ENCODE measurements at regions not wholly inside any gene's neighbourhood (a gene's known extent, or its start where the extent isn't known, plus 50 kb on each side); places are given as distances from the start of the nearest gene placed in this dataset.

DNA sequence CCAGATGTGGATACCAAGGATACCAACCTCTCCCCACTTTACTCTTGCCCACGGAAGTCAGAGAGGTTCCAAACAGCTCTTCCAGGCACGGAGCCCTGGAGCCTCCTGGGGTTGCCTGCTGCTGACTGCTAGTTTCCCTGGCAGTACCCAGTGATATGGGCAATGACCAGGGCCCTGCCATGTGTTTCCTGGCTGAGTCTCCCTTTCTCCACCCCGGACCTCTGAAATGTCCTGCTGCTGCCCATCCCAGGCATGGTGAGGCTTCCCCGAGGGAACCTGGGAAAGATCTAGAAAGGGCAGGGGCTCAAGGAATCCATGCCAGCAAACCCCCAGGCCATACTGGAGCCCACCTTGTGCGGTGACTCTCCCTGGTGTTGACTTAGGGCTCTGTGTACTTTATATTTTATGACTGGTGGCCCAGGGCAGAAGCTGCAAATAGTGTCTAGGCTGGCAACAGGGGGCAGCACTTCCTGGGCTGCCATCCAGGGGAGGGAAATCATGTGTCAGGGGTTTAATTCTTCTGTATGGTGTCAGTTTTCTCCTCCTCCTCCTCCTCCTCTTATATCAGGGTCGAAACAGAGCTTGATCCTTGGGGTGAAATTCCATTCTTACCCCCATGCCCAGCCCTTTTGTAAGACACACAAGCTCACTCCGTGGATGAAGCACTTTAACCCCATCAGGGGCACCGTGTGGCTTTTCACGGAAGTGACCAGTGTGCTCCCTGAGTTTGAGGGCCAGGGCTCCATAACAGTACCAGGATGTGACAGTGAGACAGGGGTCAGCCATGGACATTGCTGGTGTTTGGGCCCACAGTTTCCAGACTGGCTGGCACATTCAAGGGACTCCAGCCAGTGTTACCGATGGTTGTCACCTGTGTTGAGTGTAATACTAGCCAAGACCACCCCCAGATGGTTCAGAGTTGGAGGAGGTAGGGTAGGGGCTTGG, 62.4 kb upstream of the GDF10 start:
- no peak overlapping the region for H3K4me3 ChIP-seq (ENCODE audit: low read length in 2 of 2)

DNA sequence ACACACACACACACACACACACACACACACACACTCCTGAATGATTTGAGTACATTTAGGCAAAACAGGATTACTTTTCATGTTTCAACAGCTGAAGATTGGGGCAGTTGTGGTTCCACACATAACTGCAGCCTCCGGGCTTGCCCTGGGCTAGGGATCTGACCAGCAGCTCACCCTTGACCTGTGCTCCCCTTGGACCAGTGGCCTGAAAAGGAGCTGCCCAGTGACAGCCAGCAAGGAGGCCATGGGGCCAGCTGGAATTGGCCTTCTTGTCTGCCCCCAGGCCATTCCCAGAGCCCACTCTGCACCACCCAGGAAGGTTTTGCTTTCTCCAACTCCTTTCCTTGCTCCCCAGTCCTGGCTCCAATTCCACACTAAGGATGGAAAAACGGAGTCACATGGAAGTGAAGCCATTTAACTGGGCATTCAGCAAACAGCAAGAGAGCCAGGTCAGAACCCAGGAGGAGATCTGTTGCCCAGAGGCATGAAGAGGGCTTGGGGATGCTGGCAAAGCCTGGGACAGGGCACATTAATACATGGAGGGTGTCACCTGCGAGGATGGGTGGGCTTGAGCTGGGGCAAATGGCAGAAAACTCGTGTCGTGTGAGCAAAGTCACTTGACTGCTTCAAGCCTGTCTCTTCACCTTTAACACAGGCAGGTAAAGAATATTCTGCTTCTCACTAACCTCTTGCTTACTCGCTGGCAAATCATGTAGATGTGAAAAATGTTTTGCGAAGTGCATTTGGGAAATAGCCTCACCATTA, 61.5 kb upstream of the GDF10 start:
- Histone ChIP-seq H3K9ac (ENCODE audit: low read depth in 1 of 2, low read length in 2 of 2) (no peak overlapping the region), H3K36me3 (ENCODE audit: control insufficient read depth in 2 of 2, insufficient read depth in 2 of 2, low read length in 2 of 2) (no peaks in the 10 kb centered on the region), H3K4me1 (ENCODE audit: control insufficient read depth in 2 of 2, insufficient read depth in 2 of 2, low read length in 2 of 2) (no peaks in the 10 kb centered on the region), H3K27me3 (ENCODE audit: control insufficient read depth in 2 of 2, insufficient read depth in 2 of 2, low read length in 2 of 2) (no peaks in the 10 kb centered on the region), H3K9me3 (ENCODE audit: control insufficient read depth in 2 of 2, low read length in 2 of 2) (no peaks in the 10 kb centered on the region), H3K4me3 (ENCODE audit: low read length in 2 of 2) (no peak overlapping the region), H3K27ac (ENCODE audit: low read depth in 2 of 2, low read length in 2 of 2) (no peak overlapping the region)

More for the DNA sequence above, 62.4 kb upstream of the GDF10 start:
- Histone ChIP-seq H3K9ac (ENCODE audit: low read depth in 1 of 2, low read length in 2 of 2) (no peak overlapping the region), H3K27me3 (ENCODE audit: control insufficient read depth in 2 of 2, insufficient read depth in 2 of 2, low read length in 2 of 2) (no peaks in the 10 kb centered on the region), H3K36me3 (ENCODE audit: control insufficient read depth in 2 of 2, insufficient read depth in 2 of 2, low read length in 2 of 2) (no peaks in the 10 kb centered on the region), H3K27ac (ENCODE audit: low read depth in 2 of 2, low read length in 2 of 2) (no peak overlapping the region), H3K4me1 (ENCODE audit: control insufficient read depth in 2 of 2, insufficient read depth in 2 of 2, low read length in 2 of 2) (no peaks in the 10 kb centered on the region), H3K9me3 (ENCODE audit: control insufficient read depth in 2 of 2, low read length in 2 of 2) (no peaks in the 10 kb centered on the region)

DNA sequence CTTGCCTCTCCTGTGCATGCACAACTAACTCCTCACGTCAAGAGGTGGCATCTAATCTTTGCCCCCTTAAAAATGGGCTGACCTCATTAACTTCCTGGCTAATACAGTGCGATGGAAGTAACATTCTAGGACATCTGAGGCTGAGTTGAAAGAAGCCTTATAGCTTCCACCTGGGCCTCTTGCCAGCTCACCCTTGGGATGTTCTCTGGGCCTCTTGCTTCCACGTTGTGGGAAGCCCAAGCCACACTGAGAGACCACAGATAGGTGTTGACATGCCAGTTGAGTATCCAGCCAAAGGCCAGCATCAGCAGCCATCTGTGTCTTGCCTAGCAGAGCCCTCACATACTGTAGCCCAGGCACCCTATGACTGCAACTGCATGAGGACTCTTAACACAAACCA, 60.8 kb upstream of the GDF10 start:
- Histone ChIP-seq H3K4me3 (ENCODE audit: low read length in 2 of 2) (no peak overlapping the region), H3K36me3 (ENCODE audit: control insufficient read depth in 2 of 2, insufficient read depth in 2 of 2, low read length in 2 of 2) (no peaks in the 10 kb centered on the region), H3K27me3 (ENCODE audit: control insufficient read depth in 2 of 2, insufficient read depth in 2 of 2, low read length in 2 of 2) (no peaks in the 10 kb centered on the region), H3K27ac (ENCODE audit: low read depth in 2 of 2, low read length in 2 of 2) (no peak overlapping the region), H3K4me1 (ENCODE audit: control insufficient read depth in 2 of 2, insufficient read depth in 2 of 2, low read length in 2 of 2) (no peaks in the 10 kb centered on the region), H3K9me3 (ENCODE audit: control insufficient read depth in 2 of 2, low read length in 2 of 2) (no peaks in the 10 kb centered on the region), H3K9ac (ENCODE audit: low read depth in 1 of 2, low read length in 2 of 2) (no peak overlapping the region)

DNA sequence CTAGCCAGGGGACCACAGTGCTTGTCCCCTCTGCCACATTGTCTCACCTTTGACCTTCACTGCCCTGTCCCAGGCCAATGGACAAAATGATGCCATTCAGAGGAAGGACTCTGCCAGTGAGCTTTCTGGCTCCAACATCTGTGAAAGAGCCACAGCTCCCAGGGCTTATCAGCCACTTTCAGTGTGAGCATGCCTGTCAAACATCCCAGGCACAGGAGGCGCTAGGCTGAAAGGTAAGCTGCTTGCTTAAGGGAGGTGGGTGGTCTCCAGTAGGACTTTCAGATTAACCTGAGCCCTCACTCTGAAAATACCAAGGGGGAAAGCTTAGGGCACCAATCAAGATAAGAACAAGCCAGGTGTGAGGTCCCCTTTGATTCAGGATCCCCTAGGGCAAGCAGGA, 59.8 kb upstream of the GDF10 start:
- Histone ChIP-seq H3K36me3 (ENCODE audit: control insufficient read depth in 2 of 2, insufficient read depth in 2 of 2, low read length in 2 of 2) (no peaks in the 10 kb centered on the region), H3K4me1 (ENCODE audit: control insufficient read depth in 2 of 2, insufficient read depth in 2 of 2, low read length in 2 of 2) (no peaks in the 10 kb centered on the region), H3K9me3 (ENCODE audit: control insufficient read depth in 2 of 2, low read length in 2 of 2) (no peaks in the 10 kb centered on the region), H3K27me3 (ENCODE audit: control insufficient read depth in 2 of 2, insufficient read depth in 2 of 2, low read length in 2 of 2) (no peaks in the 10 kb centered on the region), H3K9ac (ENCODE audit: low read depth in 1 of 2, low read length in 2 of 2) (no peak overlapping the region), H3K4me3 (ENCODE audit: low read length in 2 of 2) (no peak overlapping the region), H3K27ac (ENCODE audit: low read depth in 2 of 2, low read length in 2 of 2) (no peak overlapping the region)

DNA sequence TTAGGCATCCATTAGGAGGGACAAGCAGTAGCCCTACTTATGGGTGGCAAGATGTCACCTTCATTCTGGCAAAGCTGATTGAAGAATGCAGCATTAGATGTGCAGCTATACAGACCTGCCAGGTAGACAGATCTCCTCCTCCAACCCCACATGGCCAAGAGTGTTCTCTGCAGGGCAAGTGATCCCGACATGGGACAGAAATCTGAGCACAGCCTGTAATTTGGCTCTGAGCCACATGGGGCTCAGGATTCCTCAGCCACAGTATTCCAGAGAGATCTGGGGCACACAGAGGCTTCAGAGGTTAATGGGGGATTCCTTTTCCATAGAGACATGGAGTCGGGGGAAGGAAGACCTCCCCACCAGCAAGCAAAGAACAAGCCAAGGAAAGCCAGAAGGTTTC, 58.7 kb upstream of the GDF10 start:
- Histone ChIP-seq H3K9me3 (ENCODE audit: control insufficient read depth in 2 of 2, low read length in 2 of 2) (no peaks in the 10 kb centered on the region), H3K4me3 (ENCODE audit: low read length in 2 of 2) (no peak overlapping the region), H3K36me3 (ENCODE audit: control insufficient read depth in 2 of 2, insufficient read depth in 2 of 2, low read length in 2 of 2) (no peaks in the 10 kb centered on the region), H3K27me3 (ENCODE audit: control insufficient read depth in 2 of 2, insufficient read depth in 2 of 2, low read length in 2 of 2) (no peaks in the 10 kb centered on the region), H3K4me1 (ENCODE audit: control insufficient read depth in 2 of 2, insufficient read depth in 2 of 2, low read length in 2 of 2) (no peaks in the 10 kb centered on the region), H3K9ac (ENCODE audit: low read depth in 1 of 2, low read length in 2 of 2) (no peak overlapping the region), H3K27ac (ENCODE audit: low read depth in 2 of 2, low read length in 2 of 2) (no peak overlapping the region)

DNA sequence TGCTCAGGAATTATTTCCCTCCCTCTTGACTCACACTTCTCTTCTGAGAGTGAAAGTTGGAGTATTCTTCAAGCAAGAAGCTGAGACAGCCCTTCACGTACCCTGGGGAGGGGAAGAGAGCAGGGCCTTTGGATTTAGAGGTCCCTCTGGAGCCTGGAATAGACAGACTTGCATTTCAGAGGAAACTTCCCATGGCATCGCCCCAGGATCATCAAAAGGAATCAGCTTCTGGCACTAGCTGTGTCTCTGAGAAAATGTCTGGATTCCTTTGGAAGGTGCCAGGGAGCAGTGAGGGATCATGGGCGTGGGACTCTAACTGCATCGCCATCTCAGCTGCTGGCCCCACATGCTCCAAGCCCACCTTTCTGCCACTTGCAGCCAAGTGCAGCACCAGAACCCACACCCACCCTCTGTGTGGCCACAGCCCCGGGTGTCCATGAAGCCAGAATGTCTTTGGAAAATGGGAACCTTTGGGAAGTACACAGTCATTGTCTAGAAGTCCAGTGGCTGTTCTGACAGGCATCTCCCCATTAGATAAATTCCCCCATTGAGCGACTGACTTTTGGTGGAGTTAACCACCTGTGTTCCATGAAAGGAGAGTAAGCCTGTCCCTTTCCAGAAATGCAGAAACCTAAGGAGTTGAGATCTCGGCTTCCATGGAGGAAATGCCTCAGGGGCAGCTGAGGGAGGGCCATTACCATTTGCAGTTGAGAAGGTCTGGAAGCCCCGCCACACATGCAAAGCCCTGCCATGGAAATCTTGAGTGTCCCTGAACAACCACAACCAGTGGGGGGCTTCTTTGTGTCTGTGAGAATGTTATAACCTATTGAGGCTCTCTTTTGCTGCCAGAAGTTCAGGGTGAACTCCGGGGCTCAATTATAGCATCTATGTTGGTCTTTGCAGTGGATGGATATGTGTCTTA, 57.8 kb upstream of the GDF10 start:
- H3K4me1 ChIP-seq (ENCODE audit: control insufficient read depth in 2 of 2, insufficient read depth in 2 of 2, low read length in 2 of 2) = no peaks in the 10 kb centered on the region
- no peak overlapping the region for H3K27ac ChIP-seq (ENCODE audit: low read depth in 2 of 2, low read length in 2 of 2)
- no peak overlapping the region for H3K4me3 ChIP-seq (ENCODE audit: low read length in 2 of 2)
- no peaks in the 10 kb centered on the region for H3K9me3 ChIP-seq (ENCODE audit: control insufficient read depth in 2 of 2, low read length in 2 of 2)
- H3K36me3 ChIP-seq (ENCODE audit: control insufficient read depth in 2 of 2, insufficient read depth in 2 of 2, low read length in 2 of 2) = no peaks in the 10 kb centered on the region
- no peak overlapping the region for H3K9ac ChIP-seq (ENCODE audit: low read depth in 1 of 2, low read length in 2 of 2)
- H3K27me3 ChIP-seq (ENCODE audit: control insufficient read depth in 2 of 2, insufficient read depth in 2 of 2, low read length in 2 of 2) = no peaks in the 10 kb centered on the region

DNA sequence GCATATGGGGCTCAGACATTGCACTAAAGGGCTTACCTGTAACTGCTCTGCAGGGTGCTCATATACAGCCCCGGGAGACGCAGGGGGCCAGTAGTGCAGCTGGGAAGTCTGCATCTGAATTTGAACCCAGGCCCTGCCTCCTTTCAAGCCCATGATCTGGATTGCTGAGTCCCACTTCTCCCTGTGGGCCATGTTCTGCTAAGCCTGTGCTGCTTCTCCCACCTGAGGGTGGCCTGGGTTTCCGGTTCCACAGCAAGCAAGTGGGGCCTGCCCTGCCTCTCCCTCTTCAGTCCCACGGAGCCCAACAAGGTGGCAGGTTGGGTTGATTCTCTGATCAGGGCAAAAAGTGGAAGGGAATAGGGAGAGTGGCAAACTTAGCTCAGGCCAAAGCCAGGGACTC, 56.6 kb upstream of the GDF10 start:
- Histone ChIP-seq H3K36me3 (ENCODE audit: control insufficient read depth in 2 of 2, insufficient read depth in 2 of 2, low read length in 2 of 2) (no peaks in the 10 kb centered on the region), H3K27ac (ENCODE audit: low read depth in 2 of 2, low read length in 2 of 2) (no peak overlapping the region), H3K9me3 (ENCODE audit: control insufficient read depth in 2 of 2, low read length in 2 of 2) (no peaks in the 10 kb centered on the region), H3K4me1 (ENCODE audit: control insufficient read depth in 2 of 2, insufficient read depth in 2 of 2, low read length in 2 of 2) (no peaks in the 10 kb centered on the region), H3K27me3 (ENCODE audit: control insufficient read depth in 2 of 2, insufficient read depth in 2 of 2, low read length in 2 of 2) (no peaks in the 10 kb centered on the region), H3K9ac (ENCODE audit: low read depth in 1 of 2, low read length in 2 of 2) (no peak overlapping the region), H3K4me3 (ENCODE audit: low read length in 2 of 2) (no peak overlapping the region)

DNA sequence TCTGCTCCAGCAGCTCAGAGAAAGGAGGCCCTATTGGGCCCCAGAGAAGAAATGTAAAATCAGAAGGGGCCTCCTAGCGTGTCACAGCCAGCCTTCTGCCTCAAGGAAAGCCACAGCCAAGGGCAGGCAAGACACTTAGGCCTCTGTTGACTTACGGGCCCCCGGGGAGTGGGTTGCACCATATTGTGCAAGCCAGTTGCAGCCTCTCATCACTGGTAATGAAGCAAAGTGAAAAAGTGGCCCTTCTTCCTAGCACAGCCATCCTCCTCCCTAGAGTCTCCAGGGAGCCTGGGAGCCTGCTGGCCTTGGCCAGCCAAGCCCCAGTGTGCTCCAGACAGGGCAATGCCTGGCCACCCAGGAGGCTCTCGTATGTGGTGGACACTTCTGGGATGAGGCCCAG, 56.2 kb upstream of the GDF10 start:
- Histone ChIP-seq H3K36me3 (ENCODE audit: control insufficient read depth in 2 of 2, insufficient read depth in 2 of 2, low read length in 2 of 2) (no peaks in the 10 kb centered on the region), H3K4me3 (ENCODE audit: low read length in 2 of 2) (no peak overlapping the region), H3K27me3 (ENCODE audit: control insufficient read depth in 2 of 2, insufficient read depth in 2 of 2, low read length in 2 of 2) (no peaks in the 10 kb centered on the region), H3K9me3 (ENCODE audit: control insufficient read depth in 2 of 2, low read length in 2 of 2) (no peaks in the 10 kb centered on the region), H3K27ac (ENCODE audit: low read depth in 2 of 2, low read length in 2 of 2) (no peak overlapping the region), H3K9ac (ENCODE audit: low read depth in 1 of 2, low read length in 2 of 2) (no peak overlapping the region), H3K4me1 (ENCODE audit: control insufficient read depth in 2 of 2, insufficient read depth in 2 of 2, low read length in 2 of 2) (no peaks in the 10 kb centered on the region)

DNA sequence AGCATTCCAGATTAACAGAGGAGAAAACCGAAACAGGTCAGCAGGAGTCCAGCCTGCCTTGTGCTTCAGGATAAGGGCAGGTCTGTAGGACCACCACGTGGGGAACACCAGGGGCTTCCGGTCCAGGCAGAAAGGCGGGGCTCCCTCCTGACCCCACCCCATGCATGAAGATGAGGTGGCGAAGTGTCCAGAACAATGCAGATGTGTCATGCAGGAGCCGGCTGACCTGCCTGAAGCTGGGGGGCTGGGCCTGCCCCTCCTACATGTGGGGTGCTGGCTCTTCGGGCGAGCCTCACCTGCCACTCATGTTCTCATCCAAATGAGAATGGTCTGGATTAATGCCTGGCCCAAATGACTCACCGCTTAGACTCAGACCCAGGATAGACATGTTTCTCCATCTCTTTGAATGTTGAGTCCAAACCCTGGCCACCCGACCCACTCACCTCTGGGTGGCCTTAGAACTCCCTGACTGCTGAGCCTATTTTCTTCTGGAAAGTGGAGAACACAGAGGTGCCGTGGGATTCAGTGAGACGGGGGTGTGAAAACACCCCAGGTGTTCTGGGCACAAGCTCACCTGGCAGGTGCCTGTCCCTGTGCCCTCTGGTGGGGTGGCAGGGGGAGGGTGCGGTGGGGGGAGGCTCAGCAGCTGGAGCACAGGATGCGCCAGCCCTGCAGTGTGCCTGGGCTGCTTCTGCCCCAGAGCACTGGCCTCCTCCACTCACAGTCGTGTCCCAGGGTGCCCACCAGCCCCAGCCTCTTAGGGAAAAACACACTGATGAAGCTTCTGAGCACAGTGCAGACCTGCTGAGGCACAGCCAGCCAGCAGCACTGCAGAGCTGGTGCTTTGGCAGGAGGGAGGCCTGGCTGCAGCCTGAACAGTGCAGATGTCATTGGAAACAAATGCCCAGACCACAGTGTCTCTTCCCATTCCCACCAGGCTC, 55.2 kb upstream of the GDF10 start:
- Histone ChIP-seq H3K4me3 (ENCODE audit: low read length in 2 of 2) (no peak overlapping the region), H3K36me3 (ENCODE audit: control insufficient read depth in 2 of 2, insufficient read depth in 2 of 2, low read length in 2 of 2) (no peaks in the 10 kb centered on the region), H3K9ac (ENCODE audit: low read depth in 1 of 2, low read length in 2 of 2) (no peak overlapping the region), H3K9me3 (ENCODE audit: control insufficient read depth in 2 of 2, low read length in 2 of 2) (no peaks in the 10 kb centered on the region), H3K27me3 (ENCODE audit: control insufficient read depth in 2 of 2, insufficient read depth in 2 of 2, low read length in 2 of 2) (no peaks in the 10 kb centered on the region), H3K27ac (ENCODE audit: low read depth in 2 of 2, low read length in 2 of 2) (no peak overlapping the region), H3K4me1 (ENCODE audit: control insufficient read depth in 2 of 2, insufficient read depth in 2 of 2, low read length in 2 of 2) (no peaks in the 10 kb centered on the region)
